ENCODE measurements at regions not wholly inside any gene's neighbourhood (a gene's known extent, or its start where the extent isn't known, plus 50 kb on each side); places are given as distances from the start of the nearest gene placed in this dataset.

DNA sequence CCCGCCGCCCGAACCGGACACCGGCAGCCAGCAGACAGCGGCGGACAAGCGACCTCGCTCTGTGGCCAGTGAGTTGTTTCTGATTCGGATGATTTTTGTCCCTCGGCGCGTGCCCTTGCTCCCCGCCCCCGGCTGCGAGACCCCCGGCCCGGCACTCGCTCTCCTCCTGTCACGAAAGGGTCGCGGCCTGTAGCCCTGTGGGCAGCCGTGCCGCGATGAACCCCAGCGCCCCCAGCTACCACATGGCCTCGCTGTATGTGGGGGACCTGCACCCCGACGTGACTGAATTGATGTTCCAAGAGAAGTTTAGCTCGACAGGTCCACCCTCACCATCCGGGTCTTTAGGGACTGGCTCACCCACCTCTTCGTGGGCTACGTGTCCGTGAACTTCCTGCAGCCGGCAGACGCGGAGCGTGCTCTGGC is 1257.5 kb upstream of the ACVR2A start:
- no peak for DNase-seq (ENCODE audit: low spot score in 2 of 2)
- no peaks in the 10 kb centered on the region for H3K36me3 ChIP-seq
- no peaks in the 10 kb centered on the region for H3K9me3 ChIP-seq
- H3K4me3 ChIP-seq, result no peak overlapping the region
- no peaks in the 10 kb centered on the region for H3K27me3 ChIP-seq
- no peak for TF ChIP-seq POLR2AphosphoS5 (IDR thresholded peaks at IDR 0.05)
- TF ChIP-seq, protein P1, sequence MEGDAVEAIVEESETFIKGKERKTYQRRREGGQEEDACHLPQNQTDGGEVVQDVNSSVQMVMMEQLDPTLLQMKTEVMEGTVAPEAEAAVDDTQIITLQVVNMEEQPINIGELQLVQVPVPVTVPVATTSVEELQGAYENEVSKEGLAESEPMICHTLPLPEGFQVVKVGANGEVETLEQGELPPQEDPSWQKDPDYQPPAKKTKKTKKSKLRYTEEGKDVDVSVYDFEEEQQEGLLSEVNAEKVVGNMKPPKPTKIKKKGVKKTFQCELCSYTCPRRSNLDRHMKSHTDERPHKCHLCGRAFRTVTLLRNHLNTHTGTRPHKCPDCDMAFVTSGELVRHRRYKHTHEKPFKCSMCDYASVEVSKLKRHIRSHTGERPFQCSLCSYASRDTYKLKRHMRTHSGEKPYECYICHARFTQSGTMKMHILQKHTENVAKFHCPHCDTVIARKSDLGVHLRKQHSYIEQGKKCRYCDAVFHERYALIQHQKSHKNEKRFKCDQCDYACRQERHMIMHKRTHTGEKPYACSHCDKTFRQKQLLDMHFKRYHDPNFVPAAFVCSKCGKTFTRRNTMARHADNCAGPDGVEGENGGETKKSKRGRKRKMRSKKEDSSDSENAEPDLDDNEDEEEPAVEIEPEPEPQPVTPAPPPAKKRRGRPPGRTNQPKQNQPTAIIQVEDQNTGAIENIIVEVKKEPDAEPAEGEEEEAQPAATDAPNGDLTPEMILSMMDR (IDR thresholded peaks at IDR 0.05), result no peak
- H3K4me1 ChIP-seq, result no peaks in the 10 kb centered on the region
- no peak overlapping the region for H3K27ac ChIP-seq
- WGBS, result 98% methylated on average over 38 of the region's 38 CpGs

DNA sequence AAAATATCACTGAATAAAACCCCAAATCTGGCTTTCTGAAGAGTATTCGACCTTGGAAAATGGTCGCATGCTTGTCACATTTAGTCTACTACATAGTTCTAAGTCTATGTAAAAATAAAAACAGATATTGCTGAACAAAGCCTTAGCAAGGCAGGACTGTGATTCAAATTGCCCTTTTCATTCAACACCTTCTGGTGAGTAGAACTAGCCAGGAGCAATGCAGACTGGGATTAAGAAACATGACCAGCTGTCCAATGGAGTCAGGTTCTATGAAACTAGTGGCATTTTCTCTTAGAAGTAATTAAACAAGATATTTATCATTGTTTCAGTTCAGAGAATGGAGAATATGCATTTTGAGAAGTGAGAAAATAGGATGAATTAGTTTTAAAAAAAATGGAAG is 1260.5 kb upstream of the ACVR2A start:
- H3K27me3 ChIP-seq, result no peaks in the 10 kb centered on the region
- no peaks in the 10 kb centered on the region for H3K4me1 ChIP-seq
- no peak for DNase-seq (ENCODE audit: low spot score in 2 of 2)
- no peak overlapping the region for H3K27ac ChIP-seq
- H3K36me3 ChIP-seq, result no peaks in the 10 kb centered on the region
- H3K4me3 ChIP-seq, result no peak overlapping the region
- TF ChIP-seq EP300 (IDR thresholded peaks at IDR 0.05) (no peak), POLR2A (IDR thresholded peaks at IDR 0.05) (no peak), POLR2AphosphoS5 (IDR thresholded peaks at IDR 0.05) (no peak)
- TF ChIP-seq, protein P1 (IDR thresholded peaks at IDR 0.05), result no peak
- no peaks in the 10 kb centered on the region for H3K9me3 ChIP-seq
- 89% methylated on average over 2 of the region's 2 CpGs for WGBS

DNA sequence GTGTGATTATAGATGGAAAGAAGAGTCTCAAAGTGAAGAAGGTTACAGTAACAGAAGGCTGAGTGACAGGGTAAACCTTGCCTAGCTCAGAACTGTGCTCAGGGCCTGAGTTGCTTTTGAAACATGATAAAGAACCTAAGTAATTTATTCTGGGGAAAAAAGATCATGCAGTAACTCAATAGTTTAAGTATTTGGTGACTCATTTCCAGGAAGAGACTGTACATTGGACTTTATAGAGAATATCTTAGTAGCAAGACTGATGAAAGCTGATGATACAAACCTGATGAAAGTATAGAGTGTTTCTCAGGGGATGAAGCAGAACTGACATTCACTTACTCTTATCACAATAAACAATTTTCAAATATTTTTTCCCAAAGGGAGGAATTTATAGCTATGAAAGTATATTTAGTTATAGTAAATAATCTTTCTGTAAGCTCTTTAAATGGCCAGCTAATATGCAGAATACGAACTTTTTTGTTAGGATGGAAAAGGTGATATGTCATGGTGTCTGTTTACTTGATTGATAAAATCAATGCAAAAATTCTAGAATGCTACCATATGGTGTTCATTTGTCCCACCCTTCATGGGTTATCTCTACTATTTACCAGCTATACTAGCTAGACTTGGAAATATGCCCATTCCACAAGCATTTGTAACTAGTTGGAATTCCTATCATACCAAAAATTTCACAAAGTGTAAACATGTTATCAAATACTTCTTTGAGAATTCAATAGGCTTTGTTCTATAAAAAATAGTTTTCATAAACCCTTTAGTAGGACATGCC is 1265.5 kb upstream of the ACVR2A start:
- Histone ChIP-seq H3K27ac (no peak overlapping the region), H3K4me3 (no peak overlapping the region), H3K4me1 (peaks cover 4% of the 10 kb centered on the region), H3K27me3 (no peaks in the 10 kb centered on the region), H3K9me3 (no peaks in the 10 kb centered on the region), H3K36me3 (no peaks in the 10 kb centered on the region)
- WGBS, result 70% methylated on average over 1 of the region's 1 CpG
- TF ChIP-seq POLR2AphosphoS5 (IDR thresholded peaks at IDR 0.05), result no peak
- no peak for TF ChIP-seq POLR2A (IDR thresholded peaks at IDR 0.05)
- TF ChIP-seq, protein P1 (IDR thresholded peaks at IDR 0.05), result no peak
- DNase-seq (ENCODE audit: low spot score in 2 of 2), result no peak

DNA sequence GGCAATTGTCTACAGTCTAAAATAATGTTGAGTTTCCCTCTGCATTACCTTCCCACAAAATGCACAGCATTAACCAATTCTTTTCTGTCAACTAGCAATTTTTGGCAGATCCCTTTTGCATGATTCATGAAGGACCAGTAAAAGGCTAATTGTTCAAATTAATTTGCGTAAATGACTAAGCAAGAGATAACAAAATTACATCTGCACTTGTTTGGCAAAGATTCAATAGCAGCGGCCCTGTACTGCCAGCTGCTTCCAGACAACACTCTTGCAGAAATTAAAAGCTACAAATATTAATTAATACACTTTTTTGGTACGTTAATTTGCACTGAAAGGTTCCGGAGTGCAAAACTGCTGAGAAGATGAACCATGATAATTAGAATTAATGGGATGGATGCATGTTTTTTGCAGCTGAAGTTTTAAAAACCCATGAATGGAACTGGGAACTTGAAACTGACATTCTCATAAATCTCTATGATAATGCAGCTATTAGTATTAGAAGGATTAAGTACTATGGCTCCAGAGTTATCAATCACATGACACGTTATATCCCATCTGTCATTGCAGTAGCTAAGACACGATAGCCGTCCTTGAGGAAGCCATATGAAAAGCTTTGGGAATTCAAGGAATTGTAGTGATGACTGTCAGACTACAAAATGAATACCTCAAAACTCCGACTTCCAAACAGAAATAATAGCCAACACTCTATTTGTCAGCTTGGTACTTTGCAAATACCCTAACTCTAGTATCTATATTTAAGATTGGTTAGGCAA is 1268.3 kb upstream of the ACVR2A start:
- H3K27ac ChIP-seq, result no peak overlapping the region
- DNase-seq (ENCODE audit: low spot score in 2 of 2), result no peak

DNA sequence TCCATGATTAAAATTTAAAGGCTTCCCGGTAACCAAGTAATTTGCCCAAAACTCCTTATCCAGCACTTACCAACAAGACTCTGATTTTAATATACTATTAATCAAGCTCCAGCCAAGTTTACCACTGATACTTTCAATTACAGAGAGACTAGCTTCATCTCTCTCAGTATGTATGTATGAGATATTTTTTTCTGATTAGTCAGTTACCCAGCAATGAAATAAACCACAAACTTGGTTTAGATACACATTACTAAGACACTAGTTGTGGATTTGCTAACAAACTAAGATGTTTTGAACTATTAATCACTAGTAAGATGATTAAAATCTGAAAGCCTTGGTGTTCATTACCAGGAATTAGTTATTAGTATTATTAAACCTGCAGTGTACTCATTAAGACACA is 1272.2 kb upstream of the ACVR2A start:
- no peak overlapping the region for H3K4me3 ChIP-seq
- no peaks in the 10 kb centered on the region for H3K36me3 ChIP-seq
- no peak overlapping the region for H3K27ac ChIP-seq
- no peaks in the 10 kb centered on the region for H3K27me3 ChIP-seq
- WGBS, result 88% methylated on average over 1 of the region's 1 CpG
- peaks cover 4% of the 10 kb centered on the region for H3K4me1 ChIP-seq
- no peaks in the 10 kb centered on the region for H3K9me3 ChIP-seq
- TF ChIP-seq POLR2AphosphoS5 (IDR thresholded peaks at IDR 0.05) (no peak), EP300 (IDR thresholded peaks at IDR 0.05) (no peak), POLR2A (IDR thresholded peaks at IDR 0.05) (no peak)
- TF ChIP-seq, protein P1 (IDR thresholded peaks at IDR 0.05), result no peak
- DNase-seq (ENCODE audit: low spot score in 2 of 2), result no peak

More for the DNA sequence above, 1268.3 kb upstream of the ACVR2A start:
- Histone ChIP-seq H3K27me3 (no peaks in the 10 kb centered on the region), H3K36me3 (no peaks in the 10 kb centered on the region), H3K9me3 (no peaks in the 10 kb centered on the region), H3K4me1 (peaks cover 4% of the 10 kb centered on the region), H3K4me3 (no peak overlapping the region)
- WGBS, result 39% methylated on average over 8 of the region's 8 CpGs
- TF ChIP-seq POLR2AphosphoS5 (IDR thresholded peaks at IDR 0.05) (no peak), POLR2A (IDR thresholded peaks at IDR 0.05) (no peak), EP300 (IDR thresholded peaks at IDR 0.05) (no peak)
- TF ChIP-seq, protein P1 (IDR thresholded peaks at IDR 0.05), result no peak

Data from suprapubic skin (tissue), 4 donors.